ENCODE measurements at regions not wholly inside any gene's neighbourhood (a gene's known extent, or its start where the extent isn't known, plus 50 kb on each side); places are given as distances from the start of the nearest gene placed in this dataset.
A peak's percentile ranks its signal among the peaks of the same experiment; 100 is the strongest.

GRCh38 chr11:70732881-70733196 is 334.5 kb downstream of the CTTN start:
- no peaks in the 10 kb centered on the region for H3K36me3 Mint-ChIP-seq (ENCODE audit: insufficient read depth)
- TF ChIP-seq, protein P1, sequence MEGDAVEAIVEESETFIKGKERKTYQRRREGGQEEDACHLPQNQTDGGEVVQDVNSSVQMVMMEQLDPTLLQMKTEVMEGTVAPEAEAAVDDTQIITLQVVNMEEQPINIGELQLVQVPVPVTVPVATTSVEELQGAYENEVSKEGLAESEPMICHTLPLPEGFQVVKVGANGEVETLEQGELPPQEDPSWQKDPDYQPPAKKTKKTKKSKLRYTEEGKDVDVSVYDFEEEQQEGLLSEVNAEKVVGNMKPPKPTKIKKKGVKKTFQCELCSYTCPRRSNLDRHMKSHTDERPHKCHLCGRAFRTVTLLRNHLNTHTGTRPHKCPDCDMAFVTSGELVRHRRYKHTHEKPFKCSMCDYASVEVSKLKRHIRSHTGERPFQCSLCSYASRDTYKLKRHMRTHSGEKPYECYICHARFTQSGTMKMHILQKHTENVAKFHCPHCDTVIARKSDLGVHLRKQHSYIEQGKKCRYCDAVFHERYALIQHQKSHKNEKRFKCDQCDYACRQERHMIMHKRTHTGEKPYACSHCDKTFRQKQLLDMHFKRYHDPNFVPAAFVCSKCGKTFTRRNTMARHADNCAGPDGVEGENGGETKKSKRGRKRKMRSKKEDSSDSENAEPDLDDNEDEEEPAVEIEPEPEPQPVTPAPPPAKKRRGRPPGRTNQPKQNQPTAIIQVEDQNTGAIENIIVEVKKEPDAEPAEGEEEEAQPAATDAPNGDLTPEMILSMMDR (IDR thresholded peaks at IDR 0.05; ENCODE audit: unreplicated experiment): no peak
- no peaks in the 10 kb centered on the region for H3K27me3 Mint-ChIP-seq
- no peak overlapping the region for H3K4me3 Mint-ChIP-seq (ENCODE audit: low read depth)
- peaks cover 9% of the 10 kb centered on the region for H3K4me1 Mint-ChIP-seq (ENCODE audit: low read depth)
- no peak for DNase-seq (ENCODE audit: low spot score, unreplicated experiment)
- H3K27ac Mint-ChIP-seq: peak overlapping the region; percentile 22
- no peaks in the 10 kb centered on the region for H3K9me3 Mint-ChIP-seq (ENCODE audit: low read depth)

GRCh38 chr11:70733327-70734325 is 335.3 kb downstream of the CTTN start:
- Mint-ChIP-seq H3K36me3 (ENCODE audit: insufficient read depth) (no peaks in the 10 kb centered on the region), H3K27me3 (no peaks in the 10 kb centered on the region), H3K4me1 (ENCODE audit: low read depth) (peaks cover under 1% of the 10 kb centered on the region), H3K27ac (no peak overlapping the region), H3K4me3 (ENCODE audit: low read depth) (no peak overlapping the region), H3K9me3 (ENCODE audit: low read depth) (no peaks in the 10 kb centered on the region)
- TF ChIP-seq, protein P1 (IDR thresholded peaks at IDR 0.05; ENCODE audit: unreplicated experiment): no peak
- DNase-seq (ENCODE audit: low spot score, unreplicated experiment): no peak

GRCh38 chr11:70734379-70734778 is 336.1 kb downstream of the CTTN start:
- TF ChIP-seq, protein P1 (IDR thresholded peaks at IDR 0.05; ENCODE audit: unreplicated experiment): no peak
- DNase-seq (ENCODE audit: low spot score, unreplicated experiment): no peak
- Mint-ChIP-seq H3K27me3 (no peaks in the 10 kb centered on the region), H3K27ac (no peak overlapping the region), H3K9me3 (ENCODE audit: low read depth) (no peaks in the 10 kb centered on the region), H3K36me3 (ENCODE audit: insufficient read depth) (no peaks in the 10 kb centered on the region), H3K4me1 (ENCODE audit: low read depth) (no peaks in the 10 kb centered on the region), H3K4me3 (ENCODE audit: low read depth) (no peak overlapping the region)

GRCh38 chr11:70734911-70735310 is 336.6 kb downstream of the CTTN start:
- H3K4me3 Mint-ChIP-seq (ENCODE audit: low read depth): no peak overlapping the region
- no peaks in the 10 kb centered on the region for H3K27me3 Mint-ChIP-seq
- DNase-seq (ENCODE audit: low spot score, unreplicated experiment): no peak
- H3K27ac Mint-ChIP-seq: no peak overlapping the region
- TF ChIP-seq, protein P1 (IDR thresholded peaks at IDR 0.05; ENCODE audit: unreplicated experiment): no peak
- no peaks in the 10 kb centered on the region for H3K36me3 Mint-ChIP-seq (ENCODE audit: insufficient read depth)
- H3K4me1 Mint-ChIP-seq (ENCODE audit: low read depth): no peaks in the 10 kb centered on the region
- H3K9me3 Mint-ChIP-seq (ENCODE audit: low read depth): no peaks in the 10 kb centered on the region

DNA sequence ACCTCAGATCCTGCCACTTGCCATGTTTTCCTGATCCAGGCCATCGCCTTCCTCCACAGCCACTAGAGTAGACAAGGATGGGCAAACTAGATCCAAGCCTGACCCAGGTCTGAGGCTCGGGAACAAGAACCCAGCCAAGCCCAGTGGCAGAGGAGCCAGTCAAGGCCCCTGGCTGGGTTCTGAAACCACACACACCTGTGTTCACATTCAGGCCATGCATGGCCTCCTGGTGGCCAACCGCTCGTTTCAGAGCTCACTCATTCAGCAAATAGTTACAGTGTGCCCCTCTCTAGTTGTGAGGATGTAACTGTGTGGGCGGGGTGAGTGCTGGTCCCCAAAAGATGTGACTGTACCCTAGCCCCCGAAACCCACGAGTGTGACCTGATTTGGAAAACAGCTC is 337.6 kb downstream of the CTTN start:
- TF ChIP-seq, protein P1 (IDR thresholded peaks at IDR 0.05; ENCODE audit: unreplicated experiment): no peak
- DNase-seq (ENCODE audit: low spot score, unreplicated experiment): no peak
- no peaks in the 10 kb centered on the region for H3K9me3 Mint-ChIP-seq (ENCODE audit: low read depth)
- peaks cover under 1% of the 10 kb centered on the region for H3K27me3 Mint-ChIP-seq
- no peaks in the 10 kb centered on the region for H3K4me1 Mint-ChIP-seq (ENCODE audit: low read depth)
- H3K4me3 Mint-ChIP-seq (ENCODE audit: low read depth): no peak overlapping the region
- no peak overlapping the region for H3K27ac Mint-ChIP-seq
- no peaks in the 10 kb centered on the region for H3K36me3 Mint-ChIP-seq (ENCODE audit: insufficient read depth)
